Astrocyte (in vitro differentiated cells and primary cell): ENCODE measurements at regions not wholly inside any gene's neighbourhood (a gene's known extent, or its start where the extent isn't known, plus 50 kb on each side); places are given as distances from the start of the nearest gene placed in this dataset.

ENCODE experiments used
- DNase-seq: peaks from one replicate; pipeline ENCODE4 v3.0.0-alpha.2; 2010; ENCODE audit warnings: low read depth
- FAIRE-seq: peaks from 2 replicates; lab custom pipeline; 2011; peaks lifted over from hg19 to GRCh38; lab: Jason Lieb, UNC
- H2AFZ ChIP-seq: 2 replicates; pipeline ENCODE4 v1.6.0; 2012; ENCODE audit warnings: low read depth, low read length, inconsistent platforms
- H3K27ac ChIP-seq: 2 replicates; pipeline ENCODE4 v1.5.1; 2011; ENCODE audit warnings: low read depth, low read length, inconsistent platforms
- H3K27me3 ChIP-seq: 2 replicates; pipeline ENCODE4 v1.6.0; 2011; ENCODE audit warnings: low read length, inconsistent platforms; ENCODE audit not compliant: insufficient read depth
- H3K36me3 ChIP-seq: 2 replicates; pipeline ENCODE4 v1.5.1; 2011; ENCODE audit warnings: low read length, inconsistent platforms; ENCODE audit not compliant: insufficient read depth
- H3K4me1 ChIP-seq: 2 replicates; pipeline ENCODE4 v1.5.1; 2011; ENCODE audit warnings: low read length, inconsistent platforms; ENCODE audit not compliant: insufficient read depth
- H3K4me2 ChIP-seq: 2 replicates; pipeline ENCODE4 v1.6.0; 2012; ENCODE audit warnings: low read length, inconsistent platforms
- H3K4me3 ChIP-seq: 2 replicates; pipeline ENCODE4 v1.5.1; 2011; ENCODE audit warnings: low read depth, mild to moderate bottlenecking, low read length, inconsistent platforms; ENCODE audit not compliant: insufficient read depth
- H3K79me2 ChIP-seq: 2 replicates; pipeline ENCODE4 v1.6.0; 2012; ENCODE audit warnings: mild to moderate bottlenecking, low read length, inconsistent platforms; ENCODE audit not compliant: insufficient read depth
- H3K9ac ChIP-seq: 2 replicates; pipeline ENCODE4 v1.6.0; 2012; ENCODE audit warnings: mild to moderate bottlenecking, low read length, inconsistent platforms
- H3K9me3 ChIP-seq: 2 replicates; pipeline ENCODE4 v1.5.1; 2012; ENCODE audit warnings: low read depth, mild to moderate bottlenecking, low read length, inconsistent platforms; ENCODE audit not compliant: insufficient read depth
- H4K20me1 ChIP-seq: 2 replicates; pipeline ENCODE4 v1.6.0; 2012; ENCODE audit warnings: low read length, inconsistent platforms; ENCODE audit not compliant: insufficient read depth
- H3K27ac Mint-ChIP-seq: one replicate; pipeline ENCODE4 v1.8.0; 2021; ENCODE audit warnings: mild to moderate bottlenecking, mixed read lengths; ENCODE audit not compliant: unreplicated experiment
- H3K27me3 Mint-ChIP-seq: one replicate; pipeline ENCODE4 v1.8.0; 2021; ENCODE audit warnings: low read depth, mixed read lengths; ENCODE audit not compliant: unreplicated experiment
- H3K36me3 Mint-ChIP-seq: one replicate; pipeline ENCODE4 v1.8.0; 2021; ENCODE audit warnings: low read depth, mixed read lengths; ENCODE audit not compliant: unreplicated experiment
- H3K4me1 Mint-ChIP-seq: one replicate; pipeline ENCODE4 v1.8.0; 2021; ENCODE audit warnings: low read depth, mixed read lengths; ENCODE audit not compliant: unreplicated experiment
- H3K4me3 Mint-ChIP-seq: one replicate; pipeline ENCODE4 v1.8.0; 2021; ENCODE audit warnings: mild to moderate bottlenecking, moderate library complexity, mixed read lengths; ENCODE audit not compliant: unreplicated experiment
- H3K9me3 Mint-ChIP-seq: one replicate; pipeline ENCODE4 v1.8.0; 2021; ENCODE audit warnings: mild to moderate bottlenecking, mixed read lengths; ENCODE audit not compliant: unreplicated experiment
- CTCF ChIP-seq: IDR thresholded peaks from 2 replicates; pipeline ENCODE4 v1.5.1; 2011; ENCODE audit warnings: low read depth, mild to moderate bottlenecking, inconsistent platforms, low read length, moderate library complexity; ENCODE audit not compliant: insufficient read depth
- EZH2 ChIP-seq: IDR thresholded peaks from 2 replicates; pipeline ENCODE4 v1.6.1; 2012; ENCODE audit warnings: mild to moderate bottlenecking, low read length, inconsistent platforms; ENCODE audit not compliant: insufficient read depth

GRCh38 chr18:77548790-77549420 is 299.3 kb downstream of the GALR1 start:
- Histone ChIP-seq H3K79me2 (no peaks in the 10 kb centered on the region), H3K9me3 (peaks cover 8% of the 10 kb centered on the region), H3K36me3 (no peaks in the 10 kb centered on the region), H3K4me2 (no peak overlapping the region), H3K9ac (no peak overlapping the region), H2AFZ (no peak overlapping the region), H4K20me1 (no peaks in the 10 kb centered on the region), H3K27me3 (no peaks in the 10 kb centered on the region), H3K27ac (no peak overlapping the region), H3K4me1 (no peaks in the 10 kb centered on the region), H3K4me3 (no peak overlapping the region)
- H3K9me3 Mint-ChIP-seq: peaks cover 5% of the 10 kb centered on the region
- no peak overlapping the region for H3K27ac Mint-ChIP-seq
- no peaks in the 10 kb centered on the region for H3K27me3 Mint-ChIP-seq
- no peaks in the 10 kb centered on the region for H3K36me3 Mint-ChIP-seq
- H3K4me3 Mint-ChIP-seq: no peak overlapping the region
- DNase-seq (no peak), FAIRE-seq (no peak)
- TF ChIP-seq CTCF (no peak), EZH2 (no peak)
- no peaks in the 10 kb centered on the region for H3K4me1 Mint-ChIP-seq

GRCh38 chr18:77550625-77551024 is 301.0 kb downstream of the GALR1 start:
- Histone ChIP-seq H3K4me1 (no peaks in the 10 kb centered on the region), H3K9ac (no peak overlapping the region), H3K9me3 (peaks cover 8% of the 10 kb centered on the region), H3K79me2 (no peaks in the 10 kb centered on the region), H2AFZ (no peak overlapping the region), H3K27ac (no peak overlapping the region), H3K27me3 (no peaks in the 10 kb centered on the region), H3K4me2 (no peak overlapping the region), H3K4me3 (no peak overlapping the region), H3K36me3 (no peaks in the 10 kb centered on the region), H4K20me1 (no peaks in the 10 kb centered on the region)
- no peak for TF ChIP-seq CTCF
- TF ChIP-seq EZH2: no peak
- Mint-ChIP-seq H3K4me3 (no peak overlapping the region), H3K27ac (no peak overlapping the region), H3K4me1 (no peaks in the 10 kb centered on the region), H3K27me3 (no peaks in the 10 kb centered on the region), H3K9me3 (peaks cover 5% of the 10 kb centered on the region), H3K36me3 (no peaks in the 10 kb centered on the region)
- no peak for DNase-seq
- FAIRE-seq: no peak

GRCh38 chr18:77551055-77551454 is 301.4 kb downstream of the GALR1 start:
- no peaks in the 10 kb centered on the region for H3K27me3 Mint-ChIP-seq
- Histone ChIP-seq H3K79me2 (no peaks in the 10 kb centered on the region), H3K9ac (no peak overlapping the region), H3K4me2 (no peak overlapping the region), H3K4me1 (no peaks in the 10 kb centered on the region), H3K9me3 (peaks cover 8% of the 10 kb centered on the region), H3K36me3 (no peaks in the 10 kb centered on the region), H3K27me3 (no peaks in the 10 kb centered on the region), H2AFZ (no peak overlapping the region), H4K20me1 (no peaks in the 10 kb centered on the region), H3K27ac (no peak overlapping the region), H3K4me3 (no peak overlapping the region)
- H3K36me3 Mint-ChIP-seq: no peaks in the 10 kb centered on the region
- H3K4me1 Mint-ChIP-seq: no peaks in the 10 kb centered on the region
- no peak overlapping the region for H3K4me3 Mint-ChIP-seq
- H3K27ac Mint-ChIP-seq: no peak overlapping the region
- peaks cover 5% of the 10 kb centered on the region for H3K9me3 Mint-ChIP-seq
- no peak for TF ChIP-seq CTCF
- no peak for FAIRE-seq
- DNase-seq: no peak
